ENCODE measurements at regions not wholly inside any gene's neighbourhood (a gene's known extent, or its start where the extent isn't known, plus 50 kb on each side); places are given as distances from the start of the nearest gene placed in this dataset.
A peak's percentile ranks its signal among the peaks of the same experiment; 100 is the strongest.

- TF ChIP-seq ARID5B (CRISPR knock-in tag; IDR thresholded peaks at IDR 0.05) (peak; percentile 67), ZMYM3 (CRISPR knock-in tag; IDR thresholded peaks at IDR 0.05) (no peak), ATF3 (CRISPR knock-in tag; IDR thresholded peaks at IDR 0.05) (no peak), DRAP1 (CRISPR knock-in tag; IDR thresholded peaks at IDR 0.05) (no peak), HOXD1 (CRISPR knock-in tag; IDR thresholded peaks at IDR 0.05) (no peak), XBP1 (CRISPR knock-in tag; IDR thresholded peaks at IDR 0.05) (no peak), HNRNPUL1 (IDR thresholded peaks at IDR 0.05; ENCODE audit: low read depth, low read length) (no peak), ZNF878 (CRISPR knock-in tag; IDR thresholded peaks at IDR 0.05) (no peak), ZKSCAN5 (CRISPR knock-in tag; IDR thresholded peaks at IDR 0.05) (no peak), ZNF574 (CRISPR knock-in tag; IDR thresholded peaks at IDR 0.05) (no peak), ELK4 (CRISPR knock-in tag; IDR thresholded peaks at IDR 0.05; ENCODE audit: borderline replicate concordance) (no peak), NR2F6 (IDR thresholded peaks at IDR 0.05) (no peak), NR2F6 (CRISPR knock-in tag; IDR thresholded peaks at IDR 0.05) (no peak), ATRX (CRISPR knock-in tag; IDR thresholded peaks at IDR 0.05; ENCODE audit: borderline replicate concordance) (no peak), PATZ1 (CRISPR knock-in tag; IDR thresholded peaks at IDR 0.05) (no peak), FOXO1 (CRISPR knock-in tag; IDR thresholded peaks at IDR 0.05) (0 out of 2 replicates have a peak, but pooled peaks have one; percentile 21), NRL (CRISPR knock-in tag; IDR thresholded peaks at IDR 0.05; ENCODE audit: borderline replicate concordance) (no peak), SAP130 (CRISPR knock-in tag; IDR thresholded peaks at IDR 0.05; ENCODE audit: low read depth) (no peak), KLF11 (CRISPR knock-in tag; IDR thresholded peaks at IDR 0.05) (no peak), HNF4A (CRISPR knock-in tag; IDR thresholded peaks at IDR 0.05) (peak; percentile 86)
Measured at GRCh38 chr22:48993655-48994054, 834.0 kb downstream of the BRD1 start (continued).

Data from HepG2 (cell line).